ENCODE measurements at regions not wholly inside any gene's neighbourhood (a gene's known extent, or its start where the extent isn't known, plus 50 kb on each side); places are given as distances from the start of the nearest gene placed in this dataset.

GRCh38 chr13:64909184-64909583, 2321.0 kb downstream of the PCDH9 start:
- TF ChIP-seq SP1 (IDR thresholded peaks at IDR 0.05), result no peak
- no peak for TF ChIP-seq ARNT (IDR thresholded peaks at IDR 0.05)
- TF ChIP-seq BHLHE40 (IDR thresholded peaks at IDR 0.05; ENCODE audit: borderline replicate concordance), result no peak
- no peak for TF ChIP-seq LEF1 (IDR thresholded peaks at IDR 0.05; ENCODE audit: borderline replicate concordance)
- no peak for TF ChIP-seq FOXM1 (IDR thresholded peaks at IDR 0.05; ENCODE audit: borderline replicate concordance)
- no peak for TF ChIP-seq SUZ12 (IDR thresholded peaks at IDR 0.05)
- TF ChIP-seq FOXA1 (IDR thresholded peaks at IDR 0.05), result no peak
- TF ChIP-seq FOXK2 (IDR thresholded peaks at IDR 0.05), result no peak
- no peak for TF ChIP-seq HDGF (IDR thresholded peaks at IDR 0.05; ENCODE audit: borderline replicate concordance)
- no peak for TF ChIP-seq CTBP1 (IDR thresholded peaks at IDR 0.05; ENCODE audit: borderline replicate concordance)
- TF ChIP-seq L3MBTL2 (conservative IDR thresholded peaks at IDR 0.05), result no peak

All from HEK293T (cell line).